NCI-H345 treated with DMSO at 0.1 percent for 48 hours (cell line): ENCODE measurements at regions not wholly inside any gene's neighbourhood (a gene's known extent, or its start where the extent isn't known, plus 50 kb on each side); places are given as distances from the start of the nearest gene placed in this dataset.

Experiments
- DNase-seq: peaks from one replicate; lab custom pipeline; 2025; ENCODE audit not compliant: unreplicated experiment; lab: John Stamatoyannopoulos, UW

GRCh38 chr20:60718743-60719480 is 533.1 kb upstream of the CDH4 start:
- DNase-seq: no peak

DNA sequence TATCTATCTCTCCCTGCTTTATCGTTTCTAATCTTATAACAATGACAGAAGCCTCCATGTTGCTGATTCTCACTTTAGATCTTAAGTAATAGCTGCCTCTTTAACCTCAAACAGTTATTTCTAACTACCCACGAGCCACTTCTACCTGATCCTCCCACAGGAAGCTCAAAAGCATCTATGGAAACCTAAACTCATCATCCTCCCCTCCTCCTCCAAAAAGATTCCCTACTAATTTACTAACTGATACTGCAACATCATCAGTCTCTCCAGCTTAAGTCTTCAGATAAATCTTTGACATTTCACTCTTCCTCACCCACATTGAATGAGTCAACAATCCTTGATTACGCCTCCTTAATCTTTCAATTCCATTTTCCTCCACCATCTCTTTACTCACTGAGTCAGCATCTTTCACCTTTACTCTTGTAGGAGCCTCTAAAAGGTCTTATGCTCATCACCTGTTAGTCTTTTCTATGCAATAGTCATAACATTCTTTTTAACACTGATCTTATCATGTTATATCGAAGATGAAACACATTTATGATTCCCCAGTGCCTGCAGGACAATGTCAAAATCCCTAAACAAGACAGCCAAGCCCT is 526.7 kb upstream of the CDH4 start:
- no peak for DNase-seq

GRCh38 chr20:60727425-60727824 is 524.6 kb upstream of the CDH4 start:
- DNase-seq: no peak

- no peak for DNase-seq
Observed at GRCh38 chr20:60728705-60729104, 523.4 kb upstream of the CDH4 start.

DNA sequence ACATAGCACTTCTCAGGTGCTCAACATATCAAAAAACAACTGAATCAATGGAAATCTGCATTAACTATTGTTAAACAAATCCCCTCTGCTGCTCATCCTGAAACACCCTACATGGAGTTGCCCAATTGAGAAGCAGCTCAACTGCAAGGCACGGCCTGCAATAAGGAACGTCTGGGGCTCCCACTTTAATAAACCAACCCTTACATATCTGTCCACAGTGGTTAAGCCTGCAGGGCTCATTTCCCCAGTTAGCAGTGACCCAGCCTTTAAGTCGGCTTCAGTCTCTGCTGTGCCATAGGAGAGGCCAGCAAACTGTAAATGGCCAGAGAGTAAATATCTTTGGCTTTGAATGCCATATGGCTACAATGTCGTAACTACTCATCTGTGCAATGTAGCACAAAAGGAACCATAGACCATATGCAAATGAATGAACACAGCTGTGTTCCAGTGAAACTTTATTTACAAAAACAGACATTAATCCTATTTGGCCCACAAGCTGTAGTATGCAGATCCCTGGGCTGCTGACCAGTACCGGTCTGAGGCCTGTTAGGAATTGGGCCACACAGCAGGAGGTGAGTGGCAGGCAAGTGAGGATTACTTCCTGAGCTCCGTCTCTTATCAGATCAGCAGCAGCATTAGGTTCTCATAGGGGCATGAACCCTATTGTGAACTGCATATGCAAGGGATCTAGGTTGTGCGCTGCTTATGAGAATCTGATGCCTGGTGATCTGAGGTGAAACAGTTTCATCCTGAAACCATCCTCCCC is 522.7 kb upstream of the CDH4 start:
- DNase-seq: no peak

DNA sequence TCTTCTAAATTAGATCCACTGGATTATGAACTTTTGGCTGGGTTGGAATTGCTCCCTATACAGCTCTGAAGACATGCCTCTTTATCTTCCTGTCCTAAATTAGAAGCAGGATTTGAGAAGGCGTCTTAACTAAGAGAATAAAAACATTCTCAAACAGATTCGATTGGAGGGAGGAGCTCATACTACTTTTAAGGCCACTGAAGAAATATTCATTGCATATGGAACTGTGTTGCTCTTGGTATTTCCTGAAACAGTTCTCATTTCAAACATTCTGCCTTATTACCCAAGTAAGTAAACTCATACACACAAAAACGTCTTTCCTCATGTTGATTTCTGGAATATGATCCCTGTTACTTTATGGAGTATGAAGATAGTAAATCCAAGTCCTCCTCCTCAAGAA is 519.7 kb upstream of the CDH4 start:
- DNase-seq: no peak

GRCh38 chr20:60748086-60748485 is 504.0 kb upstream of the CDH4 start:
- DNase-seq: no peak

DNA sequence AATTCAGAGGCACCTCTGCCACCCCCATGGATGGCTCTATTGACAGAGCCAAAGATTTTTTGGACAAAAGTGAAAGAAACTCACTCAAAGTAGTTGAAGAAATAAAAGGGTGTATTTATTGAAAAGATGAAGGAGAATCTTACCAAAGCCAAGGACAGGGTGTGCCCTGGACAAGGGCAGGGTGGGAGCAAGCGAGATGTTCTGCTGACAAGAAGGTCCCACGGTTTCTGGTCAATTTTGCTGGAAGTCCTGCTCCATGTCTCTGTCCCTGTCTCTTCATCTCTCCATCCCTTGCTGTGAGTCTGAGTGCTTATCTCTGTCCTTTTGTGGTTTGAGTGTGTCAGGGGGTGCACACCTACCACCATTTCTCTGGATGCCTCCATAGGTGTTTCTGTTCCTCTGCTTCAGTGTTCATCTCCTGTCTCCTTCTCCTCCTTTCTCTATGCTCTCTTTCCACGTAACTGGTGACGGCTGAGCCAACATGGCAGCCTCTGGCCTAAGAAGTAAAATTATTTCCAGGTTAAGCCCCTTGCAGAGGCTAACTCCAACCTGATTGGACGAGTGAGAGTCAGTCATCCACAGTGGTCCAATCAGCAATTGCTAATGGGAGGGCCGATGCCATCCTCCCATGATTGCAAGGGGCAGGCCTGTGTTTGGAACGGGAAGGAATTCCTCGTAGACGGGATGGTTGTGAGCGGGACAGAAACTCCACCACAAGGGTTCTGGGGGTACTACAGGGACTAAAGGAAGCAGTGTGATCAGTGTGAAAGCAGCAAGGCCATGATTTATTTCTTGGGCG is 502.1 kb upstream of the CDH4 start:
- DNase-seq: no peak

GRCh38 chr20:60750909-60751308 is 501.2 kb upstream of the CDH4 start:
- no peak for DNase-seq

DNA sequence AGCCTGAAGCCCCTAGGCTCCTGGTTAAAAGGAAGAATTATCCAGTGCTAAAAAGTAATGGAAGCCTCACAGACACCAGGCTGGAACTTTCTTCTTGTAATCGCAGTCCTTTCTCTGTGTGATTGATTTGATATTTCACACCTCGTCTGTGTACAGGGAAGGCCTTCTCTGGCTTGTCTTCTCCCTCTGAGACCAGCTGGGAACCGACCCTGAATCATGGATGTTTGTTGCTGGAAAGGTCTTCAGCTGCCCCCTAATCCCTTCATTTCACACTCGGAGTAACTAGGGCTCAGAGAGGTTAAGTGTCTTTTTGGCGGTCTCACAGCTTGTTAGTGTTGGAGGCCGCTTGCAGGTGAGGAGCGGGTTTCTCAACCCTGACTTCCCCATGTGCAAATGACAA is 500.2 kb upstream of the CDH4 start:
- no peak for DNase-seq

- DNase-seq: no peak
Observed at GRCh38 chr20:60752741-60753420, 499.2 kb upstream of the CDH4 start.

DNA sequence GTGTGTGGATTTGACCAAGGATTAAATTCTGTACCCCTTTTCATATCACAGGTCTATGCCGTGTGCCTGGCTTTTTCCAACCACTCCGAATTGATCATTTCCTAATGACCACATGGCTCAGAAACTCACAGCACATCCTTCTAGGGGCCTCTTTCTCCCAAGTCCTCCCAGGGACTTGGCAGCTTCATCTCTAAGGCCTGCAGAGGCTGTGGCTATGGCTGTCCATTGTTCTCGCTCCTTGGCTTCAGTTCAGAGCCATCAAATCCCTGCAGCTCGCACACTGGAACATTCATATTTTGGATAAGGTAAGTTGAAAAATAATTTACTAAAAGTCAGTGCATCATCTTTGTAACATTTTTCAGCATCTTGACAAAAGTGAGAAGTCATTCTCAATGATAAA is 497.2 kb upstream of the CDH4 start:
- no peak for DNase-seq

DNA sequence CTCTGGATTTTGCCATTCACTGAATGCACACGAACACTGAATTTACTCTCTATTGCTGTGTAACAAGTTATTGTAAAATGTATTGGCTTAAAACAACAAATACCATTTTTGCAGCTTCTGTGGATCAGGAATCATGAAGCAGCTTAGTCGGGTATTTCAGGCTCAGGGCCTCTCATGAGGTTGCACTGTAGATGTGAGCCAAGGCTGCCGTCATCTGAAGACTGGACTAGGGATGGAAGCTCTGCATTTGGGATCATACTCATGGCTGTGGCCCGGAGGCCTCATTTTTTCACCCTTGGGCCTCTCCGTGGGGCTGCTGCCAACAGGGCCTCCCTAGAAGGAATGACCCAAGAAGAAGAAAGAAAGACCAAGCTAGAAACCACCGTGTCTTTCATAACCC is 492.4 kb upstream of the CDH4 start:
- DNase-seq: no peak

DNA sequence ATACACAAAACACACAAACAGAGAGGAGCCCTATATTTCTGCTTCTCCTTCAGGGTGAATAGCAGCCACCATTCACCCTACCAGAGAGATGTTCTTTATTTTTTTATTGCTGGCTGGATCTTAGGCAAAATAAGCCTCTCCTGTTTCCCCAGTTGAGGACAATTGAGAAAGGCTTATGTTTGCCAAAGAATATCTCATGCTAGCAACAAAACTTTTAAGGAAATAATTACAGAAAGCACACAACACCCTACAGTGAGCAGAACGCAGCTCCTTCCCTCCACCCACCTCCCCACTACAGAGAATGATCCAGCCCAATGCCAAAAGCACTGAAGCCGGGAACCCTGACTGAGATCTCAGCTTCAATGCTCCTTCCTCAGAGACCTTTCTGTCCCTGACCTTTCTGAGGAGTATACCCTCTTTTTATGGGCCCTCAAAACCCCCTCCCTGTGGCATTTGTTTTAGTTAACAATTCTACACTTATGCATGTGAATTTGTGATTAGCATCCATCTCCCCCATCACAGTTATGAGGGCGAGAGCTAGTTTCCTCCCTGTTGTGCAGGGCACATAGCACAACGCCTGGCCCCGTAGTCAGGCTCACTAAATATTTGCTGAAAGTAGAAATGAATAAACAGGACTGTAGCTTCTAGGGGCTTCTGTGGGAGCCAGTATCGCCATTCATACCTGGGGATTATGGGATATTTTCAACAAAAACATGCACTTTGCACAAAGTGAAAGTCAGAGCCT is 491.6 kb upstream of the CDH4 start:
- DNase-seq: no peak

GRCh38 chr20:60761056-60761455 is 491.0 kb upstream of the CDH4 start:
- DNase-seq: no peak

DNA sequence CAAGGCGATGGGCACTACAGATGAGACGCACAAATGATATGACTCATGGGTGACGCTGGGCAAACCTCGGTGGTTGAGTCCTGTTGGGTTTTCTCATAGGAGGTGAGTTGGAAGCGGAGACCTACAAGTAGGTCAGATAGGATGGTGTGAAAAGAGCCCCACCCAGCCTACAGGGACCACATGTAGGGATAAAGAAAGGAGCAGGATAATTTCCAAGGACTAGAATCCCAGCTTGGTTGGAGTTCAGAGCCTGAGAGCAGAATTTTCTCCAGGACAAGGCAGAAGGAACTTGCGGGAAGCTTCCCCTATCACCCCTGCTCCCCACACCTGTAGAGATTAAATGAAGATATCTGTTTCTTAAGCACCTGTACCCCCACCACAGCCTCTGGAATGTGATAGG is 489.7 kb upstream of the CDH4 start:
- DNase-seq: no peak

- no peak for DNase-seq
Observed at GRCh38 chr20:60764328-60764727, 487.7 kb upstream of the CDH4 start.

DNA sequence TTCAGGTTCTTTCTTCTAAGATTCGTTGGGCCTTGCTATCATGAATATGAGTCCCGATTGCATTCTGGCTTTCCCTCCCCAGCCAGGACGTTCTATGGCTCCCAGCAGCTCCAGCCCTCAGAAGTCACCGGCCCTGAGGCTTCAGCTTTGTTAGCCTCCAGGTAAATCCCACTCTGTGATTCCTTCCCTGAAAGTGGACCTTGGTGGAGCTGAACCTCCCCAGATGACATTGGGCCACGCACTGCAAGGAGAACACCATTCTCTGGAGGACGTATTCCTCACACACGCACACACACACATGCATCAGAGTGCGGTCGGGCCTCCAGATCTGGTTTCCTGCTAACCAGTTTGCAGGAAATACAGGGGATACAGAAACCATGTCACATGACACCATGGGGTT is 487.3 kb upstream of the CDH4 start:
- no peak for DNase-seq

DNA sequence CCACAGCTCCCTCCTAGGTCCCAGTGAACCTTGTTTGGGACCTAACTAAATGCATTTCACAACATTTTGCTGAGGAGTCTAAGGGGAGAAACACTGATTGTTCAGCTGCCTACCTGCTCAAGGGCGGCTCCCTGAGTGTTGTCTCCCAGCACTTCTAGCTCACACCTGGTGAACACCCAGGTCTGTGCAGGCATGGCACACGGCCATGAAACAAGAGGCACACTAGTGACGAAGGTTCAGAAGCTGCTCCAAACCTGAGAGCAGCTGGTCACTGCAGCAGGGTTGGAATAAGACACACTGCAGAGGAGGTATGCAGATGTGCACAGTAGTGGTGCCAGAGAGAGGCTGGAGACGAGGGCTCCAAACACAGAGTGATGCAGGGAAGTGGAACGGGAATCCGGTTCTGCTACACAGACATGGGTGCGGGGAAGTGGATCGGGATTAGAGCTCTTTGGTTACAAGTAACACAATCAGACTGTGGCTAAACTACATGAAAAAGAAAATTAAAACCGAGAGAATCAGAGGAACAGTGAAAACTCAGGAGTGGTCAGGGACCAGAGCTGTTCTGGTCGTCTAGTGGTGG is 486.1 kb upstream of the CDH4 start:
- DNase-seq: no peak

DNA sequence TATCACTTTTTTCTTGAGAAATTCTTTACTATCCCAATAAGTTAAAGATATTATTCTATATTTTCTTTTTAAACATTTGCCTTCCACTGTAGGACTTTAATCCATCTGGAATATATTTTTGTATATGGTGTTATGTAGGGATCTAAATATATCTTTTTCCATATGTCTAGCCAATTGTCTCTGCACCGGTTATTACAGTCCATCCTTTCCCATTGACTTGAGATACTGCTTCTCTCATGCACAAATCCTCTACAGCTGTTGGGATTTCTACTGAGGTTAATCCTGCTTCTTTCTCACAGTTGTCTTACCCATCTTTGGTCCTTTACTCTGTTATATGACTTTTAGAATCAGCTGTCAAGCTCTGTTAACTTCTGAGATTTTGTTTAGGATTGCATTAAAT is 483.8 kb upstream of the CDH4 start:
- no peak for DNase-seq
